ENCODE measurements at regions not wholly inside any gene's neighbourhood (a gene's known extent, or its start where the extent isn't known, plus 50 kb on each side); places are given as distances from the start of the nearest gene placed in this dataset.

DNA sequence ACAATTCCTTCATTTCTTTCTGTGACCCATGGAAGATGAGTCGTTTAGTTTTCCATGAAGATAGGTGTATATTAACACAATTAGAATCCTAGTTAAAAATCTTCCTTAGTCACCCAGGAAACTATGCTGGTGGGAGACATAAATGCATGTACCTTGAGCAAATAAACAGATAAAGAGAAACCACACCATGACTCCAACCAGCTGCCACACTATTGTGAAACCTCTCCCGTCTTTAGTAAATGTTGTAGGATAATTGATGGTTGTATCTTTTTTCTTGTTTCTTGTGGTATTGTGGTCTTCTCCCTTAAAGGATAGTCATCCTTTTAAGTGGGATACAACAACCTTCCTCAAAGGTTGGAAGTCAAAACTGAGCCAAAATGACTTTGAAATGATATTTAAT lies 103.8 kb upstream of the LEF1 start:
- DNase-seq (ENCODE audit: low spot score), result no peak

DNA sequence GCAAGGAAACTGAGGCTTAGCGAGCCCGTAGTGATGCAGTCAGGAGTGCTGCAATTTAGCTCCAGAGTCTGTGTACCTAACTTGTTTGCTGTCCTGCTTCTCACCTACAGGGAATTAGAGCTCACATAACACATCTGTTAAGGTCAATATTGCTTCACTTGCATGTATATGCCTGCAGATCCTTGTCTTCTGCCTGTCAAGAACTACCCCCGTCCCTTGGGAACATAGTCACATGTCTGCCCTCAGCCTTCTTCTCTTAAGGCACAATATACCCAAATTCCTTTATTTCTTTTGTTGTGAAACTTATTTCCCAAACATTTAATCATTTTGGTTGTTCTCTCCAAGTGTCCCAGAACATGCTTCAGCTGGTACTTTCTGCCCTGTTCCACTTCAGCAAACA lies 103.3 kb upstream of the LEF1 start:
- no peak for DNase-seq (ENCODE audit: low spot score)

DNA sequence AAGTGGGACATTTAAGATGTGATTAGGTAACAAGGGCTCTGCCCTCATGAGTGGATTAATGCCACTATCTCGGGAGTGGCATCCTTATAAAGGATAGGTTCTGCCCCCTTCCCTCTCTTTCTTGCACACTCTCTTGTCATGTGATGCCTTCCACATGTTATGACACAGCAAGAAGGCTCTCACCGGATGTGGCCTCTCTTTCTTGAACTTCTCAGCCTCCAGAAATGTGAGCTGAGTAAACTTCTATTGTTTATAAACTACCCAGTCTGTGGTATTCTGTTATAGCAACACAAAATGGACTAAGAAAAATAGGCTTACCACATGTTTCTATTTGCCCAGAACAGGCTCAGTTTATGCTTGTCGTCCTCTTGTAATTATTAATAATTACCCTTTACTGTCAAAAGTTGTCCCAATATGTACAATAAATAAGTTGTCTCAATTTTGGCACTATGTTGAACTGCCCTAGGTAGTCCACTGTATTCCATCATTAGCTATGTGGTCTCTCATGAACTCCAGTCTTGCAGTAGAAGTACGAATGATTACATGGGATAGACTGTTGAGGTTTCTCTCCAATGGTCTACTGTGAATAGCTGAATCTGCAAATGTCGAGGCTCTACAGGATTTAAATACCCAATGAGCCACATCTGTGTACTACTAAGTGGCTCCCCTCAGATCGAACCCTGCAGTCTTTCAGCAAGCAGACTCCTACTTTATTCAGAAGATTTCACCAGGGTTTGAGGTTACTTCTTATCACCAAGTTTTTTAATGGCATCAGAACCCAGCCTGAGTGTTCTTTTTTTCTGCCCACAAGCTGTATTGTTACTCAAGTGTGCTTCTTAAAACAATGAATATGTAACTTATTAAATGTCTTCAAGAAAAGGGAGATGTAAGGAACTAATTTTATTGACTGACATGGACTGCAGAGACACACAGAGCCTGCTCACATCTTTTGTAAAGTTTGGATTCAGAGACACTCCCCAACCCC lies 102.0 kb upstream of the LEF1 start:
- no peak for DNase-seq (ENCODE audit: low spot score)

DNA sequence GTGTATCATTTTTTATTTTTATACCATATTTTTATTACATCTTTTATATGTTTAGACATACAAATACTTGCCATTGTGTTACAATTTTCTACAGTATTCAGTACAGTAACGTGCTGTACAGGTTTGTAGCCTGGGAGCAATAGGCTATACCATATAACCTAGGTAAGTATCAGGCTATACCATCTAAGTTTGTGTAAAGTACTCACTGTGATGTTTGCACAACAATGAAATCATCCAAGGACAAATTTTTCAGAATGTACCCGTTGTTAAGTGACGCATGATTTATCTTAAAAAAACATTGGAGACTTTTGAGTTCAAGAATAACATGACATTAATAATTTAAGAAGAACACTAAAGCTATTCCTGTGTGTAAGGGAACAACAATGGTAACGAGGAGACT lies 96.0 kb upstream of the LEF1 start:
- no peak for DNase-seq (ENCODE audit: low spot score)

DNA sequence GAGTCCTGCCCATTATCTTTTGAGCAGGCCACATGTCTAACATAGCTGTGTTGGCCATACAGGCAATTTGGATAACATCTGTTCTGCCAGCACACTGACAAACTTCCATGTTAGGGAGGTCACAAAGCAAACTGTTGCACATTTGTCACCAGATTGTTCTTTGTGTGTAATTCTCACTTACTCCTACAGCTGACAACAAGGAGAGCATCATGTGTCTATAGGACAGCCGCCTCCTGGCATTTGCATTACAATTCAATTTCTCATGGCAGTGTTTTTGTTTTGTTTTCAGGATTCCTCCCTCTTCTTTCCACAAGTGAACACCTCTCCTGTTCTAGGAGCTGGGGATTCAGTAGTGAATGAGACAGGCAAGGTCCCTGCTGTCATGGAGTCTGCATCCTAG lies 94.3 kb upstream of the LEF1 start:
- DNase-seq (ENCODE audit: low spot score), result no peak

DNA sequence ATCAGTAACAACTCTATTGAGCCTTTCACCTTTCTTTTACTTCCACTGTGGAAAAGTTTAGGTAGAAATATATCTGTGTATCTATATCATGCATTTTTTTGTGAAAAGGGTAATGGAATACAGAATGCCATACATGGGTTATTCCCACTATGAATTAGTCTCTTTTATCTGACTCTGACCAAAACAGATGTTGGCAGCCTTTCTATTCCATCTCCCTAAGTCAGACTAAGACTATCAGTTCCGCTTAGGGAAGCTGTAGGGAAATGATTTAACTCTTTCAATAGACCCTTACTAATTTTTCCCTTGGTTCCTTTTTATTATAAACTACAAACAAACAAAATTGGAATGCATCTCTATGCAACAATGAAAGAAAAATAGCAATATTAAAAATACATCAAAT lies 92.3 kb upstream of the LEF1 start:
- no peak for DNase-seq (ENCODE audit: low spot score)

DNA sequence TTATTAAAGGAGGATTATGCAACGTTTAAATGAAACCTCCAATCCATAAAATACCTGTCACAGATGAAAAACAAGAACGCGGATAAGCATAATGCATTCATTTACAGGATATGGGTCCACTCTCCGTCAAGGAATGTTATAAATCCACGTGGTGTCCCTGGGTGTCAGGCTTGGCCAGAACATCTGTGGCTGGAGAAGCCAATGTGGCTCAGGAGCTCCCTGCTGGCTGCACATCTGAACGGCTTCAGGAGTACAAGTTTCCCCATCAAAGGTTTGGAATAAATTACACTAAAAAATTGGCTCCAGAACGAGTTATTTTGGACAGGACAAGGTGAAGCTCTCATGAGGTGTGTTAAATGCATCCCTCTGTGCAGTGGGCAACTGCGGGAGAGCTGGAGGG lies 87.8 kb upstream of the LEF1 start:
- no peak for DNase-seq (ENCODE audit: low spot score)

DNA sequence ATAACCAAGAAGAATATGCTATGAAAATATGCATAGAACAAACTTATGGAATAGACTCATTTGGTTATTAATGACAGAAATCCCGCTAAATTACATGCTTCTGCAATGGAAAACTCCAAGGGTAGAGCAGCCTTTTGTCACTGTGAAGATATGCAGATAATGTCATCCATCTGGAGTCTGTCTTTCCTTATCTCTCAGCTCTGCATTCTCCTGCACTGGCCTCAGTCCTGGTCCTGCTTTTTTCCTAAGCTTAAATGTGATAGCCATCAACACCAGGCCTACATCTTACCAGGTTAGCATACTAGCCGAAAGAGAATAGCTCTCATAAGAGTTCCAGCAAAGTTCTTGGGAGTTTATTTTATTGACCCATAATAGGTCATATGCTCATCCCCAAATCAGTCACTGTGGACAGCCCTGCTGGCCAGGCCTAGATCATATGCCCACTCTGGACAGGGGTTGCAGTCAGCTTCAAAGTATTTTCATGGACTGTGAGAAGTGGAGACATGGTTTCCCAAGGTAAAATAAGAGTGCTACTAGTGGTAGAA lies 86.5 kb upstream of the LEF1 start:
- no peak for DNase-seq (ENCODE audit: low spot score)

DNA sequence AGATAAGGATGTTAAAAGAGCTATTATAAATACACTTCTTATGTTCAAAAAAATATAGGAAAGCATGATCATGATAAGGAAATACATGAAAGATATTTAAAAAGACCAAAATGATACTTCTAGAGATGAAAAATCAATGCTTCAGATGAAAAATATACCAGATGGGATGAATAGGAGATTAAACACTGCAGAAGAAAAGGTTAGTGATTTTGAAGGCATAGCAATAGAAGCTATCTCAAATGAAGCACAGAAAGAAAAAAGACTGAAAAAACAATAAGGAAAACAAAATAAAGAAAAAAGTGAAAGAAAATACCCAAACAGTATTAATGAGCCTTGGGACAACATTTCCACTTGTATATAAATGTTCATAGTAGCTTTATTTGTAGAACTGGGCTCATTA lies 80.7 kb upstream of the LEF1 start:
- DNase-seq (ENCODE audit: low spot score), result no peak

DNA sequence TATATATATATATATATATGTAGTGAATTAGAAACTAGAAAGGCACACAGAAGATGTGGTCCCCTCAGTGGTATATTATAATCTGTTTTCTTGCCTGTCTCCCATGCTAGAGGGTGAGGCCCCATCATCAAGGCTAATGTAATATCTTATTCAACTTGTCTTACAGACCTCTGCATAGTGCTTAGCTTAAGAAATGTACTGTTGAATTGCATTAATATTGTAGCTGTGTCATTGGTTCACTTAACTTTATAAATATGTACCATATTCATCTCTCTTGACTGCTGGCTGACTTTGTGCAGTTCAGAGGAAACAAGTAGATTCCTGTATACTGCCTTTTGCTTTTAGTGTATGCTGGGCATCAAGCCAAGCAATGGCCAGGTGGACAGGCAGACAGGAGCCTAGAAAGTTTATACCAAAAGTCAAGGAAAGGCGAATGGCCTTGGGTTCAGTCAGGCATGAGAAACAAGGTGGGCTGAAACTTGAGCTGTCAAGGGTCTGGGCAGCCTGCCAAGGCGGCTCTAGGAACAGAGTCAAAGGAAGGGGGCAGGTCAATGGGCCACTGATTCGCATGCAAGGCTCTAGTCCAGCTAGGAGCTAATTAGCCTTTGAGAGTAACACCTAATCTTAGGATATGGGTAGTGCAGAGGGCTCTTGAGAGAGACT lies 78.8 kb upstream of the LEF1 start:
- no peak for DNase-seq (ENCODE audit: low spot score)

DNA sequence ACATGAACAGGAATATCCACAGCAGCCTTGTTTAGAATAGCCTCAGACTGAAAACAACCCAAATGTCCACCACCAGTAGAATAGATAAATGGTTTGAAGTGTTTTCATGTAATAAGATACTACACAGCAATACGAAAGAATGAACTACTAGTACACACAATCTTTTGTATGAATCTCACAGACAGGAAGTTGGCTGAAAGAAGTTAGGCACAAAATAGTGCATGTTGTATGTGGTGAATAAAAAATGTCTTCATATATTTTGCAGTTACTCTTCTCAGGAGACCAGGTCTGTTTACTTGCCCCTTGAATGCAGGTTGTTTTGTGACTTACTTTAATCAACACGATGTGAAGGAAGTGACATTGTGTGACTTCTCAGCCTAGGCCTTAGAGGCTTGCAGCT lies 75.9 kb upstream of the LEF1 start:
- DNase-seq (ENCODE audit: low spot score), result no peak

DNA sequence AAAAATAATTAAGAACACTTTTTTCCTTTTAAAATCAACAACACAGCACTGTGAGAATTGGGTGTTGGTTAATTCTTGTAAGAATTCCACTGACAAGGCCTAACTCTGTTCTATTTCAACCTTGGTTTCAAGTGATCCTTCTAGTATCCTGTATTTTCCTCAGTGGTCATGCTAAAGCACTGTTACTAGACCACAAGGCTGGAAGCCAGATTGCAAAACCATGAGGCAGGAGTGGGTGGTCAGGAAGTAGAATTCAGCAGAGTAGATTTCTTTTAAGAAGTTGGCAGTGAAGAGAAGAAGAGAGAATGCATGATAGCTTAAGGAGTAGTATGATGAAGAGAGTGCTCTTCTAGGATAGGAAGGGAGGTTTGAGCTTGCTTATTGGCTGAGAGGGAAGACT lies 71.6 kb upstream of the LEF1 start:
- DNase-seq (ENCODE audit: low spot score), result no peak

DNA sequence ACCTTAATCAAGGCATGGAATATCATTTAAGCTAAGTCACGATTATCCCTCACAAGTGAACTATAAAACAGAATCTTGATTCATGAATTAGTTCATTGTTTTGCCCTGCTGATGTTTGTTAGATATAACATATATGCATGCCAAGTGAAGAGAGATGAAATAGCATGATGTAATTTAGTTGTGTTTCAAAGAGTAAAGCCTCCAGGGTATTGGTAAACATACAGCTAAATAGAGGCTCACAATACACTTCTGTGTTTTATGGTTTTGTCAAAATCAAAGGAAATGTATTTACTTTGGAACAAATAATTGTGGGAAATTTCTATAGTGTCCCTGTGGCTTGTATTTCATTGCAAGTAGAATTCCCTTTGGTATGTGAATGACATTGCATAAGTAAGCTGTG lies 69.0 kb upstream of the LEF1 start:
- no peak for DNase-seq (ENCODE audit: low spot score)

DNA sequence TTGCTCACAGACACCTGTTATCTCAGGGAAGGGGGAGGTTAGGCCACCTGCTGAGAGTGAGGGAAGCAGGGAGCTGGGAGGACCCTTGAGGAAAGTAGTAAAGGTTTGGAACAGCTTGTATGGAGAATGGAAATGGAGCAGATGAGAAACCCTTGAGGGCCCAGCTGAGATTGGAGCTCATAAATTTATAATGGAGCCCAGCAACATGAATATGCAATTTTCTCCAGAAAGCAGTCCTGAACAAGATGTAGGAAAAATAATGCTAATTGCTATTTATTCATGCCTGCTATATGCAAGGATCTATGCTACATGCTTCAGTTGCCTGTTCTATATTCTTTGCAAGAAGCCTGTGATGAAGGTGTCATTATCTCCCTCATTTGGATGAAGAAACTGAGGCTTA lies 67.5 kb upstream of the LEF1 start:
- no peak for DNase-seq (ENCODE audit: low spot score)

DNA sequence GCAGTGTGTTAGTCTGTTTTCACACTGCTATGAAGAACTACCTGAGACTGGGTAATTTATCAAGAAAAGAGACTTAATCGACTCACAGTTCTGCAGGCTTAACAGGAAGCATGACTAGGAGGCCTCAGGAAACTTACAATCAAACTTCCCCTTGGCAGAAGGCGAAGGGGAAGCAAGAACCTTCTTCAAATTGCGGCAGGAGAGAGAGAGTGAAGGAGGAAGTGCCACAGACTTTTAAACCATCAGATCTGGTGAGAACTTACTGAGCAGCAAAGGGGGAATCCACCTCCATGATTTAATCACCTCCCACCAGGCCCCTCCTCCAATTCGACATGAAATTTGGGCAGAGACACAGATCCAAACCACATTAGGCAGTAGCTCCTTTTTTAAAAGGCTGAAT lies 59.2 kb upstream of the LEF1 start:
- no peak for DNase-seq (ENCODE audit: low spot score)

DNA sequence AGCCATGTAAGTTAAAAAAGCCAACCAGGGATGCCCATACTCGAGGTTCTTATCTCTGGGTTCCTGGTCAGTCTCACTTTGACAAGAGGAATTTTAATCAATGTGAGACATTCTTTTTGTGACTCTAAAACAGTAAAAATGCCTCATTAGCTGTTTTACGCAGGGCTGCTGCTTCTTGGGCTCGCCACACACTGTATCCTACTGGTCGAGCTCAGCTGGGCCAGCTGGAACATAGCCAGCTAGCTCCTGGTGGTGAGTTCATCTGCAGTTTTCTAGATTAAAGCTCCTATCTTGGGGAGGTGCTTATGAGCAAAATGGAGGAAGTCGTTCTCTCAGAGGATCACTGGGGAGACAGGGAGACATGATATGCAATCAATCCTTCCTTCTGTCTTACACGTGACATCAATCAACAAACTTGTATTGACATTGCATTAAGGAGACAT lies 55.9 kb upstream of the LEF1 start:
- DNase-seq (ENCODE audit: low spot score), result no peak

DNA sequence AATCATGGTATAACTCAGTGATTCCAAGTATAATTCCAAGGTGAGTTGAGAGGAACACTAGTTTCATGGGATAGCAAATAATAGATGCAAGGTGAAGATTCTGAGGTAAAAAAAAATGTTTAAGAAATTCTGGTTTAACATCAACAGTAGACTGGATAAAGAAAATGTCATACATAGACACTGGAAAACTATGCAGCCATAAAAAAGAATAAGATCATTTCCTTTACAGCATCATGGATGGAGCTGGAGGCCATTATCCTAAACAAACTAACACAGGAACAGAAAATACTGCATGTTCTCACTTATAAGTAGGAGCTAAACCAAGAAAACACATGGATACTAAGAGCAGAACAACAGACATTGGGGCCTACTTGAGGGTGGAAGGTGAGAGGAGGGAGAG lies 54.6 kb upstream of the LEF1 start:
- no peak for DNase-seq (ENCODE audit: low spot score)

DNA sequence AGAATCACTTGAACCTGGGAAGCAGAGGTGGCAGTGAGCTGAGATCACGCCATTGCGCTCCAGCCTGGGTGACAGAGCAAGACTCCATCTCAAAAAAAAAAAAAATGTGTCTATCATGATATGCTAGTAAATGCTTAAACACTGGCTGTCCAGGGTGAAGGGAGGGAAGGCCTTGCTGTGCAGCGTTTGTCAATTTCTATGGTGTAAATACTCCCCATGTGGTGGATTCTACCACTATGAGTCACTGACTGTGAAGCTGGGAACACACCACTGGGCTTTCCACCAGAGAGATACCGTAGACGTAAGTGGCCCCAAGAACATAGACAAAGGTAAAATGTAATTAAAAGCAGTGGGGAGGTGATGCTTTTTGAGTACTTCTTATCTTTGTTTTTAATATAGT lies 51.3 kb upstream of the LEF1 start:
- DNase-seq (ENCODE audit: low spot score), result no peak
